SKM-1 treated with dmso at 0.1 percent for 144 hours (cell line): ENCODE measurements at regions not wholly inside any gene's neighbourhood (a gene's known extent, or its start where the extent isn't known, plus 50 kb on each side); places are given as distances from the start of the nearest gene placed in this dataset.

Experiments
- DNase-seq: peaks from one replicate; lab custom pipeline; 2025; ENCODE audit not compliant: unreplicated experiment; lab: John Stamatoyannopoulos, UW

- DNase-seq, result no peak
Measured at GRCh38 chr16:65991149-65991701, 375.3 kb upstream of the CDH5 start.

- DNase-seq, result no peak
Measured at GRCh38 chr16:65989861-65990604, 376.5 kb upstream of the CDH5 start.

- DNase-seq, result no peak
Measured at GRCh38 chr16:65988024-65988595, 378.4 kb upstream of the CDH5 start.

GRCh38 chr16:65984296-65984695 lies 382.2 kb upstream of the CDH5 start:
- no peak for DNase-seq

GRCh38 chr16:65981057-65981456 lies 385.4 kb upstream of the CDH5 start:
- no peak for DNase-seq

GRCh38 chr16:65975049-65975708 lies 391.3 kb upstream of the CDH5 start:
- no peak for DNase-seq

GRCh38 chr16:65967376-65967775 lies 399.1 kb upstream of the CDH5 start:
- no peak for DNase-seq

- DNase-seq, result no peak
Measured at GRCh38 chr16:65965628-65966027, 400.9 kb upstream of the CDH5 start.

GRCh38 chr16:65964752-65965151 lies 401.7 kb upstream of the CDH5 start:
- DNase-seq, result no peak

- DNase-seq, result no peak
Measured at GRCh38 chr16:65961476-65962143, 404.9 kb upstream of the CDH5 start.

- DNase-seq, result no peak
Measured at GRCh38 chr16:65959983-65960382, 406.5 kb upstream of the CDH5 start.

- DNase-seq, result no peak
Measured at GRCh38 chr16:65958086-65958485, 408.4 kb upstream of the CDH5 start.

- no peak for DNase-seq
Measured at GRCh38 chr16:65956100-65956499, 410.4 kb upstream of the CDH5 start.

- DNase-seq, result no peak
Measured at GRCh38 chr16:65954446-65954845, 412.0 kb upstream of the CDH5 start.

- DNase-seq, result no peak
Measured at GRCh38 chr16:65950211-65950610, 416.3 kb upstream of the CDH5 start.

GRCh38 chr16:65948361-65948760 lies 418.1 kb upstream of the CDH5 start:
- no peak for DNase-seq

GRCh38 chr16:65947951-65948350 lies 418.5 kb upstream of the CDH5 start:
- DNase-seq, result no peak

GRCh38 chr16:65945493-65945892 lies 421.0 kb upstream of the CDH5 start:
- no peak for DNase-seq

- DNase-seq, result no peak
Measured at GRCh38 chr16:65944361-65944760, 422.1 kb upstream of the CDH5 start.

- DNase-seq, result no peak
Measured at GRCh38 chr16:65940711-65941110, 425.8 kb upstream of the CDH5 start.

GRCh38 chr16:65938083-65938482 lies 428.4 kb upstream of the CDH5 start:
- no peak for DNase-seq

GRCh38 chr16:65937455-65937854 lies 429.0 kb upstream of the CDH5 start:
- no peak for DNase-seq
